K562 (cell line): ENCODE measurements at regions not wholly inside any gene's neighbourhood (a gene's known extent, or its start where the extent isn't known, plus 50 kb on each side); places are given as distances from the start of the nearest gene placed in this dataset.

Experiments
- ATAC-seq: fragments of 200-7000 bp; cut with Tn5 transposase; 3 replicates; pipeline ENCODE4 v1.9.1; 2020; ENCODE audit warnings: moderate library complexity
- BruUV-seq: library from RNA; stranded (reverse); fragments of 400-500 nt; replicated peaks from 2 replicates; lab custom pipeline; 2021; lab: Mats Ljungman, UMichigan
- CTCF ChIA-PET: fragments of 300-600 bp; formaldehyde crosslinking; extraction: SDS; loops from one replicate; lab custom pipeline; 2021; ENCODE audit warnings: low intra/inter-chr PET ratio; lab: Yijun Ruan, JAX
- POLR2A ChIA-PET: fragments of 300-600, 350-650 bp; sonication (Branson Sonifier 250); formaldehyde crosslinking; extraction: SDS; loops from one replicate; lab custom pipeline; 2021; ENCODE audit warnings: antibody characterized with exemption, inconsistent platforms; lab: Yijun Ruan, JAX
- DNase-seq, 4 experiments: peaks; one replicate each; pipeline versions ENCODE4 v3.0.0 to v3.0.0-alpha.2; 2011 to 2018; ENCODE audit warnings: low spot score in 3 of 4, mixed read lengths in 3 of 4; ENCODE audit errors: extremely low read depth in 1 of 4
- FAIRE-seq: peaks from 2 replicates; lab custom pipeline; 2011; peaks lifted over from hg19 to GRCh38; lab: Jason Lieb, UNC
- H2AFZ ChIP-seq: 2 replicates; pipeline ENCODE4 v1.6.0; 2011; ENCODE audit warnings: low read depth, low read length, control low read depth, inconsistent platforms
- H3K27ac ChIP-seq: fragments of 200-600 bp; 3 replicates; pipeline ENCODE4 v1.8.0; 2011; ENCODE audit warnings: low read depth, mild to moderate bottlenecking, control low read depth, inconsistent platforms, low read length, moderate library complexity, mixed read lengths; ENCODE audit errors: extremely low read depth
- H3K27me3 ChIP-seq, 2 experiments: fragments of 300-600 bp in 1 of 2; 2 replicates in 1 of 2; 3 replicates in 1 of 2; pipeline versions ENCODE4 v1.6.0 to v1.8.0; 2011; ENCODE audit warnings: inconsistent platforms in 2 of 2, low read length in 2 of 2, mild to moderate bottlenecking in 1 of 2, mixed read lengths in 1 of 2, moderate library complexity in 1 of 2; ENCODE audit not compliant: control insufficient read depth in 2 of 2, insufficient read depth in 2 of 2
- H3K36me3 ChIP-seq: fragments of 300-600 bp; 3 replicates; pipeline ENCODE4 v1.8.0; 2011; ENCODE audit warnings: mild to moderate bottlenecking, low read length, inconsistent platforms; ENCODE audit not compliant: control insufficient read depth, insufficient read depth
- H3K4me1 ChIP-seq, 2 experiments: fragments of 200-600 bp in 1 of 2; replicated peaks in 1 of 2; 2 replicates in 1 of 2; 3 replicates in 1 of 2; pipeline versions ENCODE4 v1.5.1 to v1.8.0; 2011; ENCODE audit warnings: inconsistent platforms in 2 of 2, low read length in 2 of 2, mild to moderate bottlenecking in 1 of 2, mixed read lengths in 1 of 2, moderate library complexity in 1 of 2; ENCODE audit not compliant: control insufficient read depth in 2 of 2, insufficient read depth in 2 of 2
- H3K4me2 ChIP-seq: 2 replicates; pipeline ENCODE4 v1.6.1; 2011; ENCODE audit warnings: low read length, control low read depth, inconsistent platforms, mixed read lengths; ENCODE audit not compliant: insufficient read depth
- H3K4me3 ChIP-seq: fragments of 200-600 bp; sonication (generic), shearing (Covaris generic); 2 replicates; pipeline ENCODE4 v1.5.1; 2016; ENCODE audit warnings: control low read depth, inconsistent platforms
- H3K79me2 ChIP-seq: fragments of 200-600 bp; 3 replicates; pipeline ENCODE4 v1.8.0; 2011; ENCODE audit warnings: low read length, inconsistent platforms; ENCODE audit not compliant: control insufficient read depth, insufficient read depth
- H3K9ac ChIP-seq, 2 experiments: 2 replicates each; pipeline versions ENCODE4 v1.6.0 to v1.6.1; 2011; ENCODE audit warnings: low read depth in 2 of 2, low read length in 2 of 2, control low read depth in 1 of 2, inconsistent platforms in 1 of 2, mild to moderate bottlenecking in 1 of 2, mixed read lengths in 1 of 2; ENCODE audit not compliant: insufficient read depth in 1 of 2
- H3K9me1 ChIP-seq: one replicate; pipeline ENCODE4 v1.6.0; 2011; ENCODE audit warnings: inconsistent platforms, mild to moderate bottlenecking, low read length, moderate library complexity; ENCODE audit not compliant: control insufficient read depth, insufficient read depth
- H3K9me3 ChIP-seq: replicated peaks from 2 replicates; pipeline ENCODE4 v1.5.1; 2011; ENCODE audit warnings: low read depth, low read length, inconsistent platforms; ENCODE audit not compliant: control insufficient read depth, insufficient read depth
- H4K20me1 ChIP-seq: replicated peaks from 2 replicates; pipeline ENCODE4 v1.6.1; 2011; ENCODE audit warnings: low read length, inconsistent platforms, mixed read lengths; ENCODE audit not compliant: control insufficient read depth, insufficient read depth
- ATF7 ChIP-seq: fragments of 450-650 bp; IDR thresholded peaks from 2 replicates; pipeline ENCODE4 v1.7.1; 2014; ENCODE audit warnings: mild to moderate bottlenecking, moderate library complexity
- C11orf30 ChIP-seq: fragments of 450-650 bp; IDR thresholded peaks from 2 replicates; pipeline ENCODE4 v1.6.1; 2016; ENCODE audit warnings: low read depth, mild to moderate bottlenecking
- CHCHD3 ChIP-seq: fragments of 250-450 bp; sonication (Bioruptor Pico); IDR thresholded peaks from 2 replicates; pipeline ENCODE4 v2.1.2; 2022; ENCODE audit warnings: mild to moderate bottlenecking
- CSDE1 ChIP-seq, 2 experiments: fragments of 450-650 bp; IDR thresholded peaks; 2 replicates each; pipeline ENCODE4 v1.6.1; 2016; ENCODE audit warnings: mild to moderate bottlenecking in 1 of 2
- HMG20A ChIP-seq: fragments of 450-650 bp; formaldehyde crosslinking; conservative IDR thresholded peaks from 2 replicates; pipeline ENCODE4 v1.4.0; 2020; ENCODE audit warnings: mild to moderate bottlenecking, mixed read lengths
- ILK ChIP-seq: fragments of 450-650 bp; IDR thresholded peaks from 2 replicates; pipeline ENCODE4 v1.6.1; 2016; ENCODE audit warnings: missing genetic modification characterization, low read depth, mild to moderate bottlenecking, missing compliant biosample characterization, moderate library complexity, borderline replicate concordance
- KLF6 ChIP-seq: fragments of 250-450 bp; sonication (Bioruptor Pico); IDR thresholded peaks from 2 replicates; pipeline ENCODE4 v1.4.0; 2020; ENCODE audit warnings: mild to moderate bottlenecking, moderate library complexity, borderline replicate concordance
- PRMT5 ChIP-seq: sonication (generic); formaldehyde crosslinking; IDR thresholded peaks from 2 replicates; pipeline ENCODE4 v1.5.0; 2020; ENCODE audit warnings: missing genetic modification reagents
- RBM34 ChIP-seq: fragments of 200-400 bp; formaldehyde crosslinking; IDR thresholded peaks from 2 replicates; pipeline ENCODE4 v1.6.1; 2018; ENCODE audit warnings: low read length, borderline replicate concordance; ENCODE audit not compliant: insufficient read depth
- RFX7 ChIP-seq: fragments of 250-450 bp; sonication (Bioruptor Pico); IDR thresholded peaks from 2 replicates; pipeline ENCODE4 v1.5.1; 2021; ENCODE audit warnings: mild to moderate bottlenecking
- UBTF ChIP-seq, 2 experiments: IDR thresholded peaks; 2 replicates each; pipeline ENCODE4 v1.6.1; 2012; ENCODE audit warnings: improper control_type of control experiment in 2 of 2, low read depth in 2 of 2, low read length in 2 of 2, borderline replicate concordance in 1 of 2
- ZNF449 ChIP-seq: fragments of 250-450 bp; sonication (Bioruptor Pico); IDR thresholded peaks from 2 replicates; pipeline ENCODE4 v1.8.0; 2022; ENCODE audit warnings: moderate library complexity, mild to moderate bottlenecking, inconsistent platforms
- ZNF79 ChIP-seq: fragments of 250-450 bp; sonication (Bioruptor Pico); IDR thresholded peaks from 2 replicates; pipeline ENCODE4 v1.4.0; 2020; ENCODE audit warnings: low read depth, mild to moderate bottlenecking, moderate library complexity
- WGBS: fragments of 100-300 bp; shearing (Covaris generic); methylation state at CpG from one replicate; pipeline ENCODE4 v1.1.6; 2016; ENCODE audit warnings: low coverage, mixed read lengths; ENCODE audit not compliant: insufficient coverage; ENCODE audit errors: missing lambda C conversion rate; 5-methylcytosine and 5-hydroxymethylcytosine counted together
- in situ Hi-C: fragments of 300-500 bp; cut with MboI; formaldehyde crosslinking; loops from 4 replicates; pipeline ENCODE4 v1.15.0; 2018; ENCODE audit warnings: inconsistent platforms, mixed read lengths
- intact Hi-C: fragments of 100-400 bp; cut with micrococcal nuclease; formaldehyde crosslinking; loops from 2 replicates; pipeline ENCODE4 v1.14.2; 2022
- TF ChIP-seq, protein P1 (sequence below): fragments of 450-650 bp; IDR thresholded peaks from 2 replicates; pipeline ENCODE4 v1.6.1; 2018; ENCODE audit warnings: mild to moderate bottlenecking, low read depth; ENCODE audit not compliant: partially characterized antibody
- TF ChIP-seq, protein P2 (sequence below): fragments of 150-350 bp; IDR thresholded peaks from 2 replicates; pipeline ENCODE4 v1.6.1; 2014; ENCODE audit warnings: low read depth, mild to moderate bottlenecking, low read length, borderline replicate concordance

DNA sequence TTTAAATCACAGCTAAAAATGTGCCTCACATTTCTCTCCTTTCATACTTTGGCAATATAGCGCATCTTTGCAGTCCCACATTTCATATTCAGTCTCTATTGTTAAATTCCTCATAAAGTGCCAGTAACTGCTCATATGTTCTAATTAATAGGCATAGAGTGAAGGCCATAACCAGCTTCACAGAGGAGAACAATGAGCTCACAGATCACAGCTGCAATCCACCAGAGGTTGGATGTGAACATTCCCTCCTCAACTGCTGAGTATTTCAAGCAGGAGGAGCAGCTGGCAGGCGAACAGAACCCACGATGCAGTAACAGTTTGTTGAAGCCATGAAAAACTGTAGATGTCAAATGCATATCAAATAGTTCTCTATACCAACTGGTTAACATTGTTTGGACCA, 2088.7 kb upstream of the AGA start:
- in situ Hi-C loops: no loop called here
- Histone ChIP-seq H3K36me3 (no peaks in the 10 kb centered on the region), H3K9me1 (no peaks in the 10 kb centered on the region), H2AFZ (no peak overlapping the region), H3K27me3 (no peaks in the 10 kb centered on the region), H3K4me1 (no peaks in the 10 kb centered on the region), H4K20me1 (no peaks in the 10 kb centered on the region), H3K79me2 (no peaks in the 10 kb centered on the region), H3K4me2 (no peak overlapping the region), H3K9ac (no peak overlapping the region), H3K9me3 (no peaks in the 10 kb centered on the region), H3K4me3 (no peak overlapping the region), H3K27ac (no peak overlapping the region)
- ChIA-PET CTCF (no interaction called here), POLR2A (no interaction called here)
- intact Hi-C loops: no loop called here
- FAIRE-seq: no peak
- no peak for DNase-seq
- BruUV-seq: no TSS peak
- WGBS: 5% methylated on average over 3 of the region's 3 CpGs
- ATAC-seq: no peak
- TF ChIP-seq ILK (tag) (no peak), ZNF79 (CRISPR knock-in tag) (no peak), ATF7 (no peak), KLF6 (CRISPR knock-in tag) (no peak), UBTF (IDR thresholded peaks at IDR 0.05; ENCODE audit: borderline replicate concordance in 1 of 2, low read depth in 2 of 2, low read length in 2 of 2) (no peak), HMG20A (no peak), PRMT5 (CRISPR knock-in tag) (no peak), RFX7 (CRISPR knock-in tag) (no peak), CHCHD3 (CRISPR knock-in tag) (no peak), CSDE1 (IDR thresholded peaks at IDR 0.05) (no peak), ZNF449 (no peak), RBM34 (no peak), C11orf30 (no peak)
- TF ChIP-seq, protein P1, sequence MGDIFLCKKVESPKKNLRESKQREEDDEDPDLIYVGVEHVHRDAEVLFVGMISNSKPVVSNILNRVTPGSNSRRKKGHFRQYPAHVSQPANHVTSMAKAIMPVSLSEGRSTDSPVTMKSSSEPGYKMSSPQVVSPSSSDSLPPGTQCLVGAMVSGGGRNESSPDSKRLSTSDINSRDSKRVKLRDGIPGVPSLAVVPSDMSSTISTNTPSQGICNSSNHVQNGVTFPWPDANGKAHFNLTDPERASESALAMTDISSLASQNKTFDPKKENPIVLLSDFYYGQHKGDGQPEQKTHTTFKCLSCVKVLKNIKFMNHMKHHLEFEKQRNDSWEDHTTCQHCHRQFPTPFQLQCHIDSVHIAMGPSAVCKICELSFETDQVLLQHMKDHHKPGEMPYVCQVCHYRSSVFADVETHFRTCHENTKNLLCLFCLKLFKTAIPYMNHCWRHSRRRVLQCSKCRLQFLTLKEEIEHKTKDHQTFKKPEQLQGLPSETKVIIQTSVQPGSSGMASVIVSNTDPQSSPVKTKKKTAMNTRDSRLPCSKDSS: no peak
- TF ChIP-seq, protein P2, sequence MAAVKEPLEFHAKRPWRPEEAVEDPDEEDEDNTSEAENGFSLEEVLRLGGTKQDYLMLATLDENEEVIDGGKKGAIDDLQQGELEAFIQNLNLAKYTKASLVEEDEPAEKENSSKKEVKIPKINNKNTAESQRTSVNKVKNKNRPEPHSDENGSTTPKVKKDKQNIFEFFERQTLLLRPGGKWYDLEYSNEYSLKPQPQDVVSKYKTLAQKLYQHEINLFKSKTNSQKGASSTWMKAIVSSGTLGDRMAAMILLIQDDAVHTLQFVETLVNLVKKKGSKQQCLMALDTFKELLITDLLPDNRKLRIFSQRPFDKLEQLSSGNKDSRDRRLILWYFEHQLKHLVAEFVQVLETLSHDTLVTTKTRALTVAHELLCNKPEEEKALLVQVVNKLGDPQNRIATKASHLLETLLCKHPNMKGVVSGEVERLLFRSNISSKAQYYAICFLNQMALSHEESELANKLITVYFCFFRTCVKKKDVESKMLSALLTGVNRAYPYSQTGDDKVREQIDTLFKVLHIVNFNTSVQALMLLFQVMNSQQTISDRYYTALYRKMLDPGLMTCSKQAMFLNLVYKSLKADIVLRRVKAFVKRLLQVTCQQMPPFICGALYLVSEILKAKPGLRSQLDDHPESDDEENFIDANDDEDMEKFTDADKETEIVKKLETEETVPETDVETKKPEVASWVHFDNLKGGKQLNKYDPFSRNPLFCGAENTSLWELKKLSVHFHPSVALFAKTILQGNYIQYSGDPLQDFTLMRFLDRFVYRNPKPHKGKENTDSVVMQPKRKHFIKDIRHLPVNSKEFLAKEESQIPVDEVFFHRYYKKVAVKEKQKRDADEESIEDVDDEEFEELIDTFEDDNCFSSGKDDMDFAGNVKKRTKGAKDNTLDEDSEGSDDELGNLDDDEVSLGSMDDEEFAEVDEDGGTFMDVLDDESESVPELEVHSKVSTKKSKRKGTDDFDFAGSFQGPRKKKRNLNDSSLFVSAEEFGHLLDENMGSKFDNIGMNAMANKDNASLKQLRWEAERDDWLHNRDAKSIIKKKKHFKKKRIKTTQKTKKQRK: no peak
